ENCODE measurements at regions not wholly inside any gene's neighbourhood (a gene's known extent, or its start where the extent isn't known, plus 50 kb on each side); places are given as distances from the start of the nearest gene placed in this dataset.
"Not testable (repeated sequence)": the region's sequence is repeated elsewhere in the genome, so short reads cannot be mapped to it uniquely, and the experiment has no call there.

GRCh38 chr22:25496396-25497064 lies 67.9 kb upstream of the GRK3 start:
- no peaks in the 10 kb centered on the region for H3K4me1 ChIP-seq (ENCODE audit: insufficient read depth)
- H3K4me3 ChIP-seq (ENCODE audit: low read depth, low read length), result no peak overlapping the region
- no peaks in the 10 kb centered on the region for H3K36me3 ChIP-seq (ENCODE audit: insufficient read depth)
- no peak for DNase-seq (ENCODE audit: extremely low spot score)
- no peak overlapping the region for H3K27ac ChIP-seq (ENCODE audit: low read depth)
- 65% methylated on average over 4 of the region's 4 CpGs for WGBS

GRCh38 chr22:25497181-25497641 lies 67.3 kb upstream of the GRK3 start:
- no peak overlapping the region for H3K27ac ChIP-seq (ENCODE audit: low read depth)
- no peak for DNase-seq (ENCODE audit: extremely low spot score)

GRCh38 chr22:25497716-25498115 lies 66.8 kb upstream of the GRK3 start:
- DNase-seq (ENCODE audit: extremely low spot score), result no peak
- Histone ChIP-seq H3K4me1 (ENCODE audit: insufficient read depth) (no peaks in the 10 kb centered on the region), H3K27ac (ENCODE audit: low read depth) (no peak overlapping the region), H3K4me3 (ENCODE audit: low read depth, low read length) (no peak overlapping the region), H3K36me3 (ENCODE audit: insufficient read depth) (no peaks in the 10 kb centered on the region)
- WGBS, result 74% methylated on average over 2 of the region's 2 CpGs

More at GRCh38 chr22:25497181-25497641, 67.3 kb upstream of the GRK3 start:
- no peak overlapping the region for H3K4me3 ChIP-seq (ENCODE audit: low read depth, low read length)
- WGBS, result 53% methylated on average over 2 of the region's 2 CpGs
- H3K4me1 ChIP-seq (ENCODE audit: insufficient read depth), result no peaks in the 10 kb centered on the region
- no peaks in the 10 kb centered on the region for H3K36me3 ChIP-seq (ENCODE audit: insufficient read depth)

GRCh38 chr22:25500671-25501070 lies 63.8 kb upstream of the GRK3 start:
- not testable (repeated sequence) for H3K4me3 ChIP-seq (ENCODE audit: low read depth, low read length); DNase-seq (ENCODE audit: extremely low spot score); H3K4me1 ChIP-seq (ENCODE audit: insufficient read depth); H3K36me3 ChIP-seq (ENCODE audit: insufficient read depth); H3K27ac ChIP-seq (ENCODE audit: low read depth)
- WGBS, result 72% methylated on average over 3 of the region's 3 CpGs

GRCh38 chr22:25504017-25504416 lies 60.5 kb upstream of the GRK3 start:
- not testable (repeated sequence) for H3K4me3 ChIP-seq (ENCODE audit: low read depth, low read length); H3K4me1 ChIP-seq (ENCODE audit: insufficient read depth); H3K36me3 ChIP-seq (ENCODE audit: insufficient read depth); H3K27ac ChIP-seq (ENCODE audit: low read depth); DNase-seq (ENCODE audit: extremely low spot score)
- WGBS, result 89% methylated on average over 1 of the region's 1 CpG

- no peaks in the 10 kb centered on the region for H3K4me1 ChIP-seq (ENCODE audit: insufficient read depth)
- WGBS, result 84% methylated on average over 3 of the region's 3 CpGs
- DNase-seq (ENCODE audit: extremely low spot score), result no peak
Measured at GRCh38 chr22:25508161-25508560, 56.3 kb upstream of the GRK3 start.

GRCh38 chr22:25508761-25509321 lies 55.6 kb upstream of the GRK3 start:
- 75% methylated on average over 5 of the region's 5 CpGs for WGBS
- Histone ChIP-seq H3K4me3 (ENCODE audit: low read depth, low read length) (no peak overlapping the region), H3K27ac (ENCODE audit: low read depth) (no peak overlapping the region), H3K36me3 (ENCODE audit: insufficient read depth) (no peaks in the 10 kb centered on the region), H3K4me1 (ENCODE audit: insufficient read depth) (no peaks in the 10 kb centered on the region)
- DNase-seq (ENCODE audit: extremely low spot score), result no peak

More at GRCh38 chr22:25508161-25508560, 56.3 kb upstream of the GRK3 start:
- Histone ChIP-seq H3K36me3 (ENCODE audit: insufficient read depth) (no peaks in the 10 kb centered on the region), H3K27ac (ENCODE audit: low read depth) (no peak overlapping the region), H3K4me3 (ENCODE audit: low read depth, low read length) (no peak overlapping the region)

GRCh38 chr22:25509374-25509791 lies 55.1 kb upstream of the GRK3 start:
- DNase-seq (ENCODE audit: extremely low spot score), result peak; percentile 45
- 34% methylated on average over 5 of the region's 5 CpGs for WGBS
- H3K36me3 ChIP-seq (ENCODE audit: insufficient read depth), result no peaks in the 10 kb centered on the region
- H3K4me3 ChIP-seq (ENCODE audit: low read depth, low read length), result no peak overlapping the region
- no peak overlapping the region for H3K27ac ChIP-seq (ENCODE audit: low read depth)
- H3K4me1 ChIP-seq (ENCODE audit: insufficient read depth), result no peaks in the 10 kb centered on the region

- DNase-seq (ENCODE audit: extremely low spot score), result no peak
- no peak overlapping the region for H3K27ac ChIP-seq (ENCODE audit: low read depth)
- no peaks in the 10 kb centered on the region for H3K36me3 ChIP-seq (ENCODE audit: insufficient read depth)
- H3K4me3 ChIP-seq (ENCODE audit: low read depth, low read length), result no peak overlapping the region
- WGBS, result 86% methylated on average over 3 of the region's 3 CpGs
- H3K4me1 ChIP-seq (ENCODE audit: insufficient read depth), result no peaks in the 10 kb centered on the region
Measured at GRCh38 chr22:25510876-25511275, 53.6 kb upstream of the GRK3 start.

- Histone ChIP-seq H3K36me3 (ENCODE audit: insufficient read depth) (no peaks in the 10 kb centered on the region), H3K4me1 (ENCODE audit: insufficient read depth) (no peaks in the 10 kb centered on the region), H3K27ac (ENCODE audit: low read depth) (no peak overlapping the region), H3K4me3 (ENCODE audit: low read depth, low read length) (no peak overlapping the region)
- 94% methylated on average over 3 of the region's 3 CpGs for WGBS
- no peak for DNase-seq (ENCODE audit: extremely low spot score)
Measured at GRCh38 chr22:25511725-25512124, 52.8 kb upstream of the GRK3 start.

GRCh38 chr22:25514436-25515180 lies 49.9 kb upstream of the GRK3 start:
- whole genome bisulfite sequencing, result 79% methylated on average over 13 of the region's 13 CpGs
- no peak for DNase-seq (ENCODE audit: extremely low spot score)
- Histone ChIP-seq H3K4me1 (ENCODE audit: insufficient read depth) (no peaks in the 10 kb centered on the region), H3K36me3 (ENCODE audit: insufficient read depth) (no peaks in the 10 kb centered on the region), H3K27ac (ENCODE audit: low read depth) (no peak overlapping the region), H3K4me3 (ENCODE audit: low read depth, low read length) (no peak overlapping the region)

All from urinary bladder (tissue), 3 donors.